SHP77 (cell line): ENCODE measurements at regions not wholly inside any gene's neighbourhood (a gene's known extent, or its start where the extent isn't known, plus 50 kb on each side); places are given as distances from the start of the nearest gene placed in this dataset.

ENCODE experiments used
- DNase-seq, 2 experiments: peaks; one replicate each; lab custom pipeline; 2025; lab: John Stamatoyannopoulos, UW

DNA sequence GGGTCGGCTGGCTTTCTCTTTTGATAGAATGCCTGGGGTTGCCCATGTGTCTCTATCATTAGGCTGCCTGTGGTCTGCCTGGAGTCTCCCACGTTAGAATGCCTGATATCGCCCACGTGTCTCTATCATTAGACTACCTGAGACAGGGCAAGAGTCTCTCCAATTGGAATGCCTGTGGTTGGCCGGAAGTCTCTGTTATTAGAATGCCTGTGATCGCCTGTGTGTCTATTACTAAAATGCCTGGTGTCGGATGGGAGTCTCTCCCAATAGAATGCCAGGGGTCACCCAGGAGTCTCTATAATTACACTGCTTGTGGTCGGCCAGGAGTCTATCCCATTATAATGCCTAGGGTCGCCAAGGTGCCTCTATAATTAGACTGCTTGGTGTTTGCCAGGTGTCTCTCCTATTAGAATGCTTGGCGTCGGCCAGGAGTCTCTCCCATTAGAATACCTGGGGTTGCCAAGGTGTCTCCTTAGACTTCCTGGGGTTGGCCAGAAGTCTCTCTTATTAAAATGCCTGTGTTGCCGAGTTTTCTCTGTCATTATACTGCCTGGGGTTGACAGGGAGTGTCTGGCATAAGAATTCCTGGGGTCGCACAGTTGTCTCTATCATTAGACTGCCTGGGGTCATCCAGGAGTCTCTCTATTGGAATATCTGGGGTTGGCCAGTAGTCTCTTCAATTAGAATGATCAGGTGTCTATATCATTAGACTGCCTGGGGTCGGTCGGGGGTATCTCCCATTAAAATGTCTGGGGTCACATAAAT lies 2272.8 kb downstream of the TP53TG3F start:
- DNase-seq, result no peak

DNA sequence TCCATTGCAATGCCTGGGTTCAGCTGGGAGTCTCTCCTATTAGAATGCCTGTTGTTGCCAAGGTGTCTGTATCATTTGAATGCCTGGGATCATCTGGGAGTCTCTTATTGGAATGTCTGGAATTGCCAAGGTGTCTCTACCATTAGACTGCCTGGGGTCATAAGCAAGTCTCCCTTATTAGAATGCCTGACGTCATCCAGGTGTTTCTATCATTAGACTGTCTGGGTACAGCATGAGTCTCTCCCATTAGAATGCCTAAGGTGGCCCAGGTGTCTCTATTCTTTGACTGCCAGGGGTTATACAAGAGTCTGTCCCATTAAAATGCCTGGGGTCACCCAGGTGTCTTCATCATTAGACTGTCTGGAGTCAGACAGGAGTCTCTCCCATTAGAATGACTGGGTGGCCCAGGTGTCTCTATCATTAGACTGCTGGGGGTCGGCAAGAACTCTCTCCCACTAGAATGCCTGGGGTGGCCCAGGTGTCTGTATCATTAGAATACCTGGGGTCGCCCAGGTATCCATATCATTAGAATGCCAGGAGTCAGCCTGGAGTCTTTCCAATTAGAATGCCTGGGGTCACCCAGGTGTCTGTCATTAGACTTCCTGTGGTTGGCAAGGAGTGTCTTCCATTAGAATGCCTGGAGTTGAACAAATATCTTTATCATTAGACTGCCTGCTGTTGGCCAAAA lies 2274.0 kb downstream of the TP53TG3F start:
- no peak for DNase-seq

- DNase-seq, result no peak
These were observed 2274.7 kb downstream of the TP53TG3F start for GRCh38 chr16:35733971-35734702.

- no peak for DNase-seq
These were observed 2275.5 kb downstream of the TP53TG3F start for GRCh38 chr16:35734728-35735402.

- DNase-seq, result no peak
These were observed 2276.2 kb downstream of the TP53TG3F start for GRCh38 chr16:35735403-35736251.

DNA sequence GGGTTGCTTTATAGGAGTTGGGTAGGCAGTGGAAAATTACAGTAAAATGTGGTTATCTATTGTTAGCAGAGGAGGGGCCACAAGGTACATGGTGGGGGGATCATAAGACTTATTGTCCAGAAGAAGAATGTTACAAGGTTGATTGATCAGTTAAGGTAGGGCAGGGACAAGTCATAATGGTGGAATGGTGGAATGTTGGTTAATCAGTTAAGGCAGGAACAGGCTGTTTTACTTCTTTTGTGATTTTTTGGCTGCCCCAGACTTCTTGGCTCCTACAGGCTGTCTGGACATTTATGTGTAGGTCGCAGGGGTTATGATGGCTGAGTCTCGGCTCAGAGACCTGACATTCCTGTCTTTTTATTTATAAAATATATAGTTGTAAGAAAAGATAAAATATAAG lies 2277.1 kb downstream of the TP53TG3F start:
- no peak for DNase-seq

DNA sequence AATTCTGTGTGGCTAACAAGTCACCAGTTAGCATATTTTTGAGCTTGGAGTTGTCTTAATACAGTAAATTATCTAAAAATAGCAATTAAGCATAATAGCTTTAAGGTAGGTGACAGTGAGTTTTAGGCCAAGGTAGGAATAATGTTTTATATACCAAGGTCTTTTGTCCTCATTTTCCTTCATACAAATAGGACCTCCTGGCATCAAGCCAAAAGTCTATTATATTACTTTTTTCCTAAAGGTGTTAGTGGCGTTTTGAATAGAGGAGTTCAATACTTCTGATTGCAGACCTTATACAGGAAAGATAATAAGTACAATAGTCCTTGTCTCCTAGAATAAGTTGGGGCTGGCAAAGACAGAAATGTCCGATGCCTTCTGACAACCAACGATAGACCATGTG lies 2277.7 kb downstream of the TP53TG3F start:
- DNase-seq, result no peak

DNA sequence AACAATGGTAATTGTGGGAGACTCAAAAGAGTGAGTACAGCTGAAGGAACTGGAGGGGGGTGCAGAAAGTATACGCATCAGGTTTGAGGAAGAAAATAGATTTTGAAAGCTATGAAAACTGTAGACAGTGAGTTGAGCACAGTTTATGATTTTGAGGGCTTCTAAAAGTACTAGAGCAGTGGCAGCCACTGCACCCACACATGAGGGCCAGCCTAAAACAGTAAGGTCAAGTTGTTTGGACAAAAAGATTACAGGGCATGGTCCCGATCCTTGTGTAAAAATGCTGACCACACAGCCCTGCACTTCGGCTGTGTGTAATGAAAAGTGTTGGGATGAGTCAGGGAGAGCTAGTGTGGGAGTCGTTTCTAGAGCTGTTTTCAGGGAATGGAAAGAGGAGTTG lies 2282.1 kb downstream of the TP53TG3F start:
- DNase-seq, result no peak

- DNase-seq, result no peak
These were observed 2283.8 kb downstream of the TP53TG3F start for GRCh38 chr16:35743101-35743692.

- no peak for DNase-seq
These were observed 2284.7 kb downstream of the TP53TG3F start for GRCh38 chr16:35744084-35744483.

GRCh38 chr16:35744726-35745125 lies 2285.3 kb downstream of the TP53TG3F start:
- no peak for DNase-seq

GRCh38 chr16:35745191-35745590 lies 2285.8 kb downstream of the TP53TG3F start:
- DNase-seq, result no peak

DNA sequence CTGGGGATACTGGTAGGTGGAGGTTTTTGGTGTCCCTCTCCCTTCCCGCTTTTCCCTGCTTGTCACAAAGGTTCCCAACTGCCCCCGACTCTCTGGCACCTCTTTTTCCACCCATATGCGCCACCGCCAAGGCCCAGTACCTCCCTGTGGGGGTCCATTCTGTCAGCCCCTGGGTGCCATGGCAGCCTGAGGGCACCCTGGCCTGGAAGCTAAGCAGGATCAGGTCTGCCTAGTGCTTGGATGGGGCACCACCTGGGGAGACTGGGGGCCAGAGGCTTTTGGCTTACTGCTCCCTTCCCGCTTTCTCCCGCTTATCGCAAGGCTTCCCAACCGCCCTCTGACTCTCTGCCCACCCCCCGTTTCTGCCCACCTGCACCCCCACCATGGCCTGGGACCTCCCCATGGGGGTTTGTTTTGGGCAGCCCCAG lies 2286.4 kb downstream of the TP53TG3F start:
- no peak for DNase-seq

GRCh38 chr16:35746281-35746962 lies 2287.0 kb downstream of the TP53TG3F start:
- DNase-seq, result no peak

- DNase-seq, result no peak
These were observed 2287.7 kb downstream of the TP53TG3F start for GRCh38 chr16:35746963-35747657.

GRCh38 chr16:35747658-35748455 lies 2288.4 kb downstream of the TP53TG3F start:
- no peak for DNase-seq

DNA sequence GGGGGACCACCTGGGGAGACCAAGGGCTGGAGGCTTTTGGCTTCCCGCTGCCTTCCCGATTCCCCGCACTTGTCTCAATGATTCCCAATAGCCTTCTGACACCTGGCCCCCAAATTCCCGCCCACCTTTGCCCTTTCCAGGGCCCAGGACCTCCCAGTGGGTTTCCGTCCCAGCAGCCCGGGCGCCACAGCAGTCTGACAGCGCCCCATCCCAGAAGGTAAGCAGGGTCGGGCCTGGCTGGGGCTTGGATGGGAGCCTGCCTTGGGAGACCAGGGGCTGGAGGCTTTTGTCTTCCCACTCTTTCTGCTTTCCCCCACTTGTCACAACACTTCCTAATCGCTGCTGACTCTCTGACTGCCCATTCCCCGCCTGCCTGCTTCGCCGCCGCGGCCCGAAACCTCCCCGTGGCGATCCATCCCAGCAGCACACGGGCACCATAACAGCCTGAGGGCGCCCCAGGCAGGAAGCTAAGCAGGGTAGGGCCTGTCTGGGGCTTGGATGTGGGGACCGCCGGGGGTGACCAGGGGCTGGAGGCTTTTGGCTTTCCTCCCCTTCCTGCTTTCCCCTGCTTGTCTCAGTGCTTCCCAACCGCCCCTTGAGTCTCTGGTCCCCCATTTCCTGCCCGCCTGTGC lies 2289.3 kb downstream of the TP53TG3F start:
- no peak for DNase-seq
